H1 (cell line): ENCODE measurements at regions not wholly inside any gene's neighbourhood (a gene's known extent, or its start where the extent isn't known, plus 50 kb on each side); places are given as distances from the start of the nearest gene placed in this dataset.

Experiments used
- CTCF ChIA-PET: fragments of 300-600 bp; sonication (Branson Sonifier 250); formaldehyde crosslinking; loops from one replicate; lab custom pipeline; 2021; ENCODE audit not compliant: partially characterized antibody; lab: Charles Lee
- POLR2A ChIA-PET: fragments of 300-600 bp; sonication (Branson Sonifier 250); formaldehyde crosslinking; loops from one replicate; lab custom pipeline; 2021; ENCODE audit warnings: inconsistent platforms; ENCODE audit not compliant: partially characterized antibody; lab: Charles Lee
- DNase-seq, 2 experiments: peaks; one replicate each; pipeline versions ENCODE4 v3.0.0 to v3.0.0-alpha.2; 2010 to 2022; ENCODE audit warnings: low spot score in 2 of 2, low read depth in 1 of 2, mixed read lengths in 1 of 2
- FAIRE-seq: peaks from 2 replicates; lab custom pipeline; 2011; peaks lifted over from hg19 to GRCh38; lab: Jason Lieb, UNC
- H2AFZ ChIP-seq: 2 replicates; pipeline ENCODE4 v1.8.1; 2012; ENCODE audit warnings: low read length, inconsistent platforms
- H2AK5ac ChIP-seq: 2 replicates; pipeline ENCODE4 v1.6.1; 2013; ENCODE audit warnings: low read depth, low read length
- H2BK120ac ChIP-seq: replicated peaks from 2 replicates; pipeline ENCODE3; 2013; ENCODE audit warnings: low read depth, low read length, inconsistent platforms
- H2BK12ac ChIP-seq: 2 replicates; pipeline ENCODE4 v1.6.1; 2013; ENCODE audit warnings: low read depth, low read length
- H2BK15ac ChIP-seq: 2 replicates; pipeline ENCODE4 v1.6.1; 2013; ENCODE audit warnings: low read length
- H2BK20ac ChIP-seq: 2 replicates; pipeline ENCODE4 v1.6.1; 2013; ENCODE audit warnings: low read length
- H2BK5ac ChIP-seq: 2 replicates; pipeline ENCODE4 v1.6.1; 2013; ENCODE audit warnings: low read depth, low read length
- H3K14ac ChIP-seq: 2 replicates; pipeline ENCODE4 v1.6.1; 2013; ENCODE audit warnings: inconsistent platforms; ENCODE audit not compliant: insufficient read length
- H3K18ac ChIP-seq: 2 replicates; pipeline ENCODE4 v1.6.1; 2013; ENCODE audit warnings: low read length; ENCODE audit errors: extremely low read depth
- H3K23ac ChIP-seq: 2 replicates; pipeline ENCODE4 v1.6.1; 2013; ENCODE audit warnings: inconsistent platforms; ENCODE audit not compliant: insufficient read length
- H3K23me2 ChIP-seq: 2 replicates; pipeline ENCODE4 v1.6.1; 2013; ENCODE audit warnings: low read depth, low read length
- H3K27ac ChIP-seq: 2 replicates; pipeline ENCODE4 v1.6.1; 2011; ENCODE audit warnings: low read depth, low read length, inconsistent platforms
- H3K27me3 ChIP-seq, 4 experiments: replicated peaks in 1 of 4; 1 replicate in 1 of 4; 2 replicates in 3 of 4; pipeline versions ENCODE4 v1.6.1 to v1.8.1; 2011 to 2013; ENCODE audit warnings: low read length in 3 of 4, mild to moderate bottlenecking in 3 of 4, inconsistent platforms in 2 of 4, mixed read lengths in 2 of 4, moderate library complexity in 1 of 4; ENCODE audit not compliant: control insufficient read depth in 3 of 4, insufficient read depth in 3 of 4; ENCODE audit errors: extremely low read depth in 1 of 4
- H3K36me3 ChIP-seq, 4 experiments: 2 replicates each; pipeline versions ENCODE4 v1.6.1 to v1.8.1; 2011 to 2013; ENCODE audit warnings: mild to moderate bottlenecking in 4 of 4, low read length in 3 of 4, moderate library complexity in 2 of 4, control low read depth in 1 of 4, inconsistent platforms in 1 of 4; ENCODE audit not compliant: insufficient read depth in 4 of 4, control insufficient read depth in 2 of 4
- H3K4ac ChIP-seq: replicated peaks from 2 replicates; pipeline ENCODE3; 2013; ENCODE audit warnings: low read length, low read depth, mixed read lengths, inconsistent platforms; ENCODE audit not compliant: insufficient read length
- H3K4me1 ChIP-seq, 4 experiments: replicated peaks in 1 of 4; 1 replicate in 1 of 4; 2 replicates in 3 of 4; pipeline versions ENCODE4 v1.6.1 to v1.8.1; 2011 to 2013; ENCODE audit warnings: low read length in 3 of 4, inconsistent platforms in 2 of 4, mixed read lengths in 1 of 4; ENCODE audit not compliant: insufficient read depth in 4 of 4, control insufficient read depth in 3 of 4
- H3K4me2 ChIP-seq, 2 experiments: 2 replicates each; pipeline versions ENCODE4 v1.6.1 to v1.8.1; 2011 to 2013; ENCODE audit warnings: low read depth in 2 of 2, low read length in 2 of 2, control low read depth in 1 of 2, inconsistent platforms in 1 of 2, mild to moderate bottlenecking in 1 of 2; ENCODE audit not compliant: insufficient read depth in 1 of 2
- H3K4me3 ChIP-seq, 4 experiments: fragments of 200-600, 300-600 bp in 1 of 4; sonication (generic), shearing (Covaris generic), sonication (Bioruptor Twin) in 1 of 4; 2 replicates each; pipeline versions ENCODE4 v1.5.1 to v1.8.1; 2011 to 2016; ENCODE audit warnings: low read length in 4 of 4, low read depth in 3 of 4, control low read depth in 2 of 4, inconsistent platforms in 2 of 4, mild to moderate bottlenecking in 2 of 4, mixed read lengths in 1 of 4, moderate library complexity in 1 of 4; ENCODE audit not compliant: insufficient read depth in 2 of 4; ENCODE audit errors: extremely low read depth in 1 of 4
- H3K56ac ChIP-seq: replicated peaks from 2 replicates; pipeline ENCODE3; 2013; ENCODE audit warnings: low read depth, mild to moderate bottlenecking, mixed read lengths, low read length, inconsistent platforms; ENCODE audit not compliant: insufficient read length
- H3K79me1 ChIP-seq: 2 replicates; pipeline ENCODE4 v1.6.1; 2013; ENCODE audit warnings: low read depth, low read length, control low read depth
- H3K79me2 ChIP-seq, 2 experiments: 2 replicates each; pipeline versions ENCODE4 v1.6.1 to v1.8.1; 2012 to 2013; ENCODE audit warnings: low read length in 2 of 2, mild to moderate bottlenecking in 2 of 2, inconsistent platforms in 1 of 2; ENCODE audit not compliant: insufficient read depth in 2 of 2, control insufficient read depth in 1 of 2
- H3K9ac ChIP-seq, 4 experiments: replicated peaks in 1 of 4; 1 replicate in 1 of 4; 2 replicates in 3 of 4; pipeline versions ENCODE4 v1.6.1 to v1.8.1; 2011 to 2013; ENCODE audit warnings: low read depth in 3 of 4, low read length in 3 of 4, control low read depth in 2 of 4, mild to moderate bottlenecking in 2 of 4, moderate library complexity in 2 of 4, inconsistent platforms in 1 of 4; ENCODE audit errors: extremely low read depth in 1 of 4
- H3K9me3 ChIP-seq, 2 experiments: 2 replicates each; pipeline versions ENCODE4 v1.6.1 to v1.8.1; 2012 to 2013; ENCODE audit warnings: mild to moderate bottlenecking in 2 of 2, moderate library complexity in 2 of 2, control low read depth in 1 of 2, inconsistent platforms in 1 of 2, low read depth in 1 of 2, low read length in 1 of 2, mixed read lengths in 1 of 2; ENCODE audit not compliant: insufficient read depth in 2 of 2
- H4K20me1 ChIP-seq, 2 experiments: replicated peaks in 1 of 2; 2 replicates each; pipeline versions ENCODE3 to v1.8.1; 2011 to 2013; ENCODE audit warnings: inconsistent platforms in 2 of 2, low read length in 2 of 2, mild to moderate bottlenecking in 1 of 2; ENCODE audit not compliant: insufficient read depth in 2 of 2, control insufficient read depth in 1 of 2
- H4K5ac ChIP-seq: 2 replicates; pipeline ENCODE4 v1.6.1; 2013; ENCODE audit warnings: low read length, low read depth, mixed read lengths, inconsistent platforms; ENCODE audit not compliant: insufficient read length
- H4K8ac ChIP-seq: 2 replicates; pipeline ENCODE4 v1.8.0; 2013; ENCODE audit warnings: mild to moderate bottlenecking, moderate library complexity, low read length, inconsistent platforms; ENCODE audit not compliant: insufficient read depth; ENCODE audit errors: extremely low read depth
- H4K91ac ChIP-seq: replicated peaks from 2 replicates; pipeline ENCODE3; 2013; ENCODE audit warnings: low read length, mixed read lengths, inconsistent platforms; ENCODE audit not compliant: insufficient read length
- ASH2L ChIP-seq: fragments of 200-600, 300-600 bp; sonication (generic); IDR thresholded peaks from one replicate; pipeline ENCODE4 v1.7.1; 2017; ENCODE audit warnings: low read length
- CBX8 ChIP-seq: fragments of 300-800, 300-1000 bp; sonication (generic); IDR thresholded peaks from 2 replicates; pipeline ENCODE4 v1.7.1; 2016; ENCODE audit warnings: low read depth, low read length, borderline replicate concordance
- EGR1 ChIP-seq: IDR thresholded peaks from 2 replicates; pipeline ENCODE4 v1.6.1; 2011; ENCODE audit warnings: low read depth, low read length, borderline replicate concordance
- EP300 ChIP-seq, 2 experiments: IDR thresholded peaks; 1 replicate in 1 of 2; 2 replicates in 1 of 2; pipeline ENCODE4 v1.6.1; 2011 to 2012; ENCODE audit warnings: low read depth in 2 of 2, low read length in 2 of 2, mild to moderate bottlenecking in 2 of 2, borderline replicate concordance in 1 of 2, inconsistent platforms in 1 of 2, moderate library complexity in 1 of 2
- NANOG ChIP-seq: IDR thresholded peaks from 2 replicates; pipeline ENCODE4 v1.6.1; 2011; ENCODE audit warnings: low read length, low read depth, mild to moderate bottlenecking, inconsistent platforms; ENCODE audit not compliant: insufficient read depth, poor library complexity, severe bottlenecking
- NRF1 ChIP-seq: IDR thresholded peaks from 2 replicates; pipeline ENCODE4 v1.6.1; 2011; ENCODE audit warnings: mild to moderate bottlenecking, low read depth, low read length, improper control_type of control experiment
- SAP30 ChIP-seq: fragments of 300-600 bp; sonication (generic); IDR thresholded peaks from 2 replicates; pipeline ENCODE4 v1.7.1; 2012; ENCODE audit warnings: low read length, moderate library complexity, mild to moderate bottlenecking, inconsistent platforms; ENCODE audit not compliant: insufficient read depth, insufficient replicate concordance
- SP2 ChIP-seq: IDR thresholded peaks from 2 replicates; pipeline ENCODE4 v1.6.1; 2012; ENCODE audit warnings: mild to moderate bottlenecking, low read length, inconsistent platforms
- TAF1 ChIP-seq: IDR thresholded peaks from 2 replicates; pipeline ENCODE4 v1.6.1; 2011; ENCODE audit warnings: mild to moderate bottlenecking, low read depth, low read length
- TAF7 ChIP-seq: optimal IDR thresholded peaks from 2 replicates; pipeline ENCODE3; 2011; ENCODE audit warnings: low read depth, mild to moderate bottlenecking, inconsistent platforms, low read length, moderate library complexity, borderline replicate concordance
- ZNF274 ChIP-seq: IDR thresholded peaks from 2 replicates; pipeline ENCODE4 v1.7.0; 2012; ENCODE audit warnings: low read length, borderline replicate concordance; ENCODE audit errors: extremely low read depth
- WGBS, 2 experiments: shearing (Covaris generic) in 1 of 2; methylation state at CpG; one replicate each; pipeline versions ENCODE4 v1.1.6 to v1.1.7; 2013 to 2015; ENCODE audit warnings: low lambda C conversion rate in 2 of 2, mixed read lengths in 2 of 2, inconsistent platforms in 1 of 2, low coverage in 1 of 2, missing lambda C conversion rate in 1 of 2; ENCODE audit not compliant: insufficient replicate concordance in 2 of 2, insufficient coverage in 1 of 2, insufficient read length in 1 of 2; ENCODE audit errors: extremely low coverage in 1 of 2, missing lambda C conversion rate in 1 of 2; 5-methylcytosine and 5-hydroxymethylcytosine counted together
- TF ChIP-seq, protein P1 (sequence below): IDR thresholded peaks from 2 replicates; pipeline ENCODE4 v1.6.1; 2012; ENCODE audit warnings: inconsistent platforms

DNA sequence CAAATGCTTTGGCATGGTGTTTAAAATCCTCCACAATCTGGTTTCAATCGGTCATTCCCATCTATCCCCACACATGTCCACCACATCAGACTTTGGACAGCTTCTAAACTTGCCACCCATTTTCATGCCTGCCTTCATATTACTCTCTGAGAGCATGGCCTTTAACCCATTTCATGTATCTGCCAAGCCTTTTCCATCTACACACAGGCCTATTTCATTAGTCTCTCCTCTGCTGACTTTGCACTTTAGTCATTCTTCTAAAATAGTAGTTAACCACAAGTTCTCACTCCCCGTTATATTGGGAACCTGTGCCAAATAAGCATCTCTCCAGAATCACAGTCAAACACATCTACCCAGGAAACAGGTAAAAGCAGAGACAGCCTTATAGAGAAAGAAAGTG, 142.2 kb downstream of the MZT1 start:
- H3K79me2 ChIP-seq = no peaks in the 10 kb centered on the region
- no peaks in the 10 kb centered on the region for H3K4me1 ChIP-seq
- no peak overlapping the region for H3K9ac ChIP-seq
- no peaks in the 10 kb centered on the region for H3K9me3 ChIP-seq
- H2BK15ac ChIP-seq = no peak overlapping the region
- H3K79me1 ChIP-seq = no peaks in the 10 kb centered on the region
- H3K18ac ChIP-seq = no peak overlapping the region
- H4K20me1 ChIP-seq = no peaks in the 10 kb centered on the region
- H3K14ac ChIP-seq = no peak overlapping the region
- DNase-seq (no peak), FAIRE-seq (no peak)
- no peaks in the 10 kb centered on the region for H3K27me3 ChIP-seq
- no peak overlapping the region for H2AK5ac ChIP-seq
- H4K91ac ChIP-seq = no peak overlapping the region
- H3K4me3 ChIP-seq = no peak overlapping the region
- H2BK5ac ChIP-seq = no peak overlapping the region
- no peaks in the 10 kb centered on the region for H3K23me2 ChIP-seq
- H2BK120ac ChIP-seq = no peak overlapping the region
- H3K4me2 ChIP-seq = no peak overlapping the region
- ChIA-PET CTCF (interaction anchor here (0.8 kb wide), 1 partner anchor 10 kb away, joined by 3 read pairs; no protein-coding TSS in a partner anchor), POLR2A (no interaction called here)
- H3K27ac ChIP-seq = no peak overlapping the region
- no peak overlapping the region for H3K4ac ChIP-seq
- H2BK20ac ChIP-seq = no peak overlapping the region
- H3K23ac ChIP-seq = no peak overlapping the region
- no peak overlapping the region for H3K56ac ChIP-seq
- WGBS, 2 experiments = 88% methylated on average over 2 of the region's 2 CpGs; no CpG with 5 or more reads in 1 of the 2 experiments
- H4K8ac ChIP-seq = no peak overlapping the region
- no peak overlapping the region for H4K5ac ChIP-seq
- H2AFZ ChIP-seq = no peak overlapping the region
- H3K36me3 ChIP-seq = no peaks in the 10 kb centered on the region
- no peak overlapping the region for H2BK12ac ChIP-seq
- TF ChIP-seq NANOG (no peak), SAP30 (no peak), NRF1 (no peak), TAF1 (no peak), ZNF274 (no peak), SP2 (no peak), TAF7 (no peak), EGR1 (no peak), EP300 (IDR thresholded peaks at IDR 0.05; ENCODE audit: borderline replicate concordance in 1 of 2, low read depth in 2 of 2, low read length in 2 of 2) (no peak), CBX8 (no peak), ASH2L (no peak)
- TF ChIP-seq, protein P1, sequence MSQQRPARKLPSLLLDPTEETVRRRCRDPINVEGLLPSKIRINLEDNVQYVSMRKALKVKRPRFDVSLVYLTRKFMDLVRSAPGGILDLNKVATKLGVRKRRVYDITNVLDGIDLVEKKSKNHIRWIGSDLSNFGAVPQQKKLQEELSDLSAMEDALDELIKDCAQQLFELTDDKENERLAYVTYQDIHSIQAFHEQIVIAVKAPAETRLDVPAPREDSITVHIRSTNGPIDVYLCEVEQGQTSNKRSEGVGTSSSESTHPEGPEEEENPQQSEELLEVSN = no peak
